A673 (cell line): ENCODE measurements at regions not wholly inside any gene's neighbourhood (a gene's known extent, or its start where the extent isn't known, plus 50 kb on each side); places are given as distances from the start of the nearest gene placed in this dataset.

Experiments
- BruUV-seq: library from RNA; stranded (reverse); fragments of 400-500 nt; replicated peaks from 2 replicates; lab custom pipeline; 2021; lab: Mats Ljungman, UMichigan
- CTCF ChIA-PET: fragments of 300-600 bp; sonication (Branson Sonifier 250); formaldehyde crosslinking; loops from one replicate; lab custom pipeline; 2022; ENCODE audit warnings: antibody characterized with exemption; lab: Charles Lee
- POLR2A ChIA-PET: fragments of 300-600 bp; sonication (Branson Sonifier 250); formaldehyde crosslinking; loops from one replicate; lab custom pipeline; 2022; ENCODE audit warnings: antibody characterized with exemption; ENCODE audit not compliant: low non-redundant PET; lab: Charles Lee
- DNase-seq: peaks from one replicate; pipeline ENCODE4 v3.0.0-alpha.2; 2015; ENCODE audit warnings: low spot score
- H3K27ac ChIP-seq: fragments of 200-600 bp; sonication (generic); 2 replicates; pipeline ENCODE4 v1.5.1; 2016; ENCODE audit warnings: mixed run types, low read depth, mild to moderate bottlenecking, mixed read lengths, antibody characterized with exemption, low read length; ENCODE audit not compliant: poor library complexity, severe bottlenecking
- H3K27me3 ChIP-seq: fragments of 200-600 bp; sonication (generic); replicated peaks from 2 replicates; pipeline ENCODE4 v1.6.1; 2017; ENCODE audit warnings: mixed run types, low read depth, mild to moderate bottlenecking, mixed read lengths, antibody characterized with exemption, low read length; ENCODE audit not compliant: insufficient read depth, poor library complexity
- H3K36me3 ChIP-seq: fragments of 200-600 bp; sonication (generic); 2 replicates; pipeline ENCODE4 v1.6.1; 2016; ENCODE audit warnings: mixed run types, mild to moderate bottlenecking, mixed read lengths, antibody characterized with exemption, low read length; ENCODE audit not compliant: insufficient read depth, poor library complexity, severe bottlenecking
- H3K4me1 ChIP-seq: fragments of 200-600 bp; sonication (generic); 2 replicates; pipeline ENCODE4 v1.6.1; 2017; ENCODE audit warnings: mixed run types, mild to moderate bottlenecking, mixed read lengths, antibody characterized with exemption, low read length; ENCODE audit not compliant: insufficient read depth, poor library complexity, severe bottlenecking
- H3K4me3 ChIP-seq: fragments of 200-600 bp; sonication (generic); 2 replicates; pipeline ENCODE4 v1.5.1; 2016; ENCODE audit warnings: low read depth, mixed run types, mild to moderate bottlenecking, mixed read lengths, low read length; ENCODE audit not compliant: poor library complexity, severe bottlenecking
- H3K9me3 ChIP-seq: fragments of 200-600 bp; sonication (generic); 2 replicates; pipeline ENCODE4 v1.6.1; 2016; ENCODE audit warnings: mixed run types, low read depth, mild to moderate bottlenecking, mixed read lengths, antibody characterized with exemption, low read length; ENCODE audit not compliant: poor library complexity, severe bottlenecking
- CTCF ChIP-seq: fragments of 300-800, 200-600 bp; sonication (generic); conservative IDR thresholded peaks from 2 replicates; pipeline ENCODE4 v1.5.1; 2017; ENCODE audit warnings: low read depth, mild to moderate bottlenecking, antibody characterized with exemption, low read length, moderate library complexity, mixed read lengths
- EZH2 ChIP-seq: fragments of 200-600 bp; sonication (generic); IDR thresholded peaks from 2 replicates; pipeline ENCODE4 v1.6.1; 2017; ENCODE audit warnings: borderline replicate concordance, low read depth, mild to moderate bottlenecking, mixed read lengths, antibody characterized with exemption, low read length; ENCODE audit not compliant: poor library complexity, severe bottlenecking
- intact Hi-C: fragments of 100-400 bp; cut with micrococcal nuclease; formaldehyde crosslinking; loops from one replicate; pipeline ENCODE4 v1.10.0; 2022; ENCODE audit not compliant: unreplicated experiment

- POLR2A ChIA-PET, result interaction anchor here (0.6 kb wide), 1 partner anchor 1103 kb away, joined by 5 read pairs; no protein-coding TSS in a partner anchor
Measured at GRCh38 chr5:18113721-18114120, 479.5 kb downstream of the TAF11L14 start.

DNA sequence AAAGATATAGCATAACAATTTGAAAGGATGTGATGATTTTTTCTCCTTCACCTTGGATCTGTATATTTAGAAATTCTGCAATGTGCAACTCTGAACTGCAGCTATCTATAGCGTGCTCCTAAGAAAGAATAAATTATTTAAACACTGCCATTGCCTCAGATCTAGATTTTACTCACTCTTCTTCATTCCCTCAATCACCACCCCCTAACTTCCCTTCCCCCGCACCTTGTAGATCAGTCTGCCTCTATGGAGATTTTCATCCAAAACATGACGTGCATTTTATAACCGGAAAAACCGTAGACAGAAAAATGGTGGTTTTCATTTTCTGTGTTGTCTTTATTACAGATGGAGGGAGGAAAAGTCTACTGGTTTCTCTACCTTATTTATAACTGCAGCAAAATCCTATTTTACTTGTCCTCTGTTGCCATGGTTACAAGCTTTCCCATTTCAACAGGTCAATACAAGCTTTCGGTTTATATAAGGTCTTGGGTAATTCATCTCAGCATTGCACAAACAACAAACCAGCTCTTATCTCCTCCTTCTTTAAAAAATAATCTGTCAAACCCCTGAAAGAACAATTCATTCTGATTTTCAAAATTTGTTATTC lies 480.0 kb downstream of the TAF11L14 start:
- BruUV-seq, result no TSS peak
- Histone ChIP-seq H3K9me3 (no peaks in the 10 kb centered on the region), H3K36me3 (no peaks in the 10 kb centered on the region), H3K4me1 (peaks cover 26% of the 10 kb centered on the region), H3K4me3 (no peak overlapping the region), H3K27ac (no peak overlapping the region), H3K27me3 (no peaks in the 10 kb centered on the region)
- CTCF ChIA-PET, result interaction anchor here (0.6 to 0.9 kb wide), 2 partner anchors 189 to 898 kb away, joined by 3 to 5 read pairs; no protein-coding TSS in a partner anchor
- POLR2A ChIA-PET, result interaction anchor here (0.6 kb wide), 1 partner anchor 1103 kb away, joined by 5 read pairs; no protein-coding TSS in a partner anchor
- TF ChIP-seq CTCF, result no peak
- no peak for TF ChIP-seq EZH2
- intact Hi-C loops, result loop anchor here (5.0 to 10.0 kb wide), 3 partner anchors 171 to 1172 kb away; no protein-coding TSS in a partner anchor
- DNase-seq, result no peak

More at GRCh38 chr5:18113721-18114120, 479.5 kb downstream of the TAF11L14 start:
- Histone ChIP-seq H3K27me3 (no peaks in the 10 kb centered on the region), H3K4me1 (peaks cover 21% of the 10 kb centered on the region), H3K36me3 (no peaks in the 10 kb centered on the region), H3K9me3 (no peaks in the 10 kb centered on the region), H3K27ac (no peak overlapping the region), H3K4me3 (no peak overlapping the region)
- CTCF ChIA-PET, result interaction anchor here (0.6 to 0.9 kb wide), 2 partner anchors 190 to 898 kb away, joined by 3 to 5 read pairs; no protein-coding TSS in a partner anchor
- TF ChIP-seq EZH2, result no peak
- TF ChIP-seq CTCF, result peak; percentile 59
- no TSS peak for BruUV-seq
- DNase-seq, result peak; percentile 69
- intact Hi-C loops, result loop anchor here (2.0 to 10.0 kb wide), 4 partner anchors 171 to 1171 kb away; no protein-coding TSS in a partner anchor

DNA sequence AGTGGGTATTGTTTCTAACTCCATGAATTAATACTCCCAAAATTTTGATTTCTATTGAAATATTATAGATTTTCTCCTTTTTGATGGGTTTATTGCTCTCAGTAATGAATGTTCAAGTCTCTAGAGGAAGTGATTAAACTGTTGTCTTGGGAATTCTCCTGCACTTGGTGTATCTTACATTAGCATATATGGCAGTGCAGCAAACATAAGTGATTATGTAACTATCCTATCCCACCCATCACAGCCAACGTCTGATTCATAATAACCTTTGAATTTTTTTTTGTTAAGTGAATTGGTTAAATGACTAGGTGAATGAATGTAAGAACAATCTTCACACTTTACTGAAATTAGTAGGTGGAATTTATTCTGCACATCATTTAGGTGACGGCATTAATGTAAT lies 483.7 kb downstream of the TAF11L14 start:
- Histone ChIP-seq H3K27me3 (no peaks in the 10 kb centered on the region), H3K9me3 (no peaks in the 10 kb centered on the region), H3K27ac (no peak overlapping the region), H3K4me3 (no peak overlapping the region), H3K36me3 (no peaks in the 10 kb centered on the region), H3K4me1 (peaks cover 30% of the 10 kb centered on the region)
- DNase-seq, result no peak
- CTCF ChIA-PET, result no interaction called here
- BruUV-seq, result no TSS peak
- intact Hi-C loops, result loop anchor here (10.0 kb wide), 2 partner anchors 167 to 833 kb away; no protein-coding TSS in a partner anchor
- TF ChIP-seq CTCF (no peak), EZH2 (no peak)
- POLR2A ChIA-PET, result no interaction called here
